Hippocampal formation (tissue), 2 donors: ENCODE measurements at regions not wholly inside any gene's neighbourhood (a gene's known extent, or its start where the extent isn't known, plus 50 kb on each side); places are given as distances from the start of the nearest gene placed in this dataset.

Experiments used
- DNase-seq, 2 donors: peaks; one replicate each; lab custom pipeline; 2025; lab: John Stamatoyannopoulos, UW

GRCh38 chr10:83357627-83358026 lies 781.7 kb upstream of the GHITM start:
- no peak for DNase-seq

GRCh38 chr10:83367036-83367435 lies 772.3 kb upstream of the GHITM start:
- DNase-seq: no peak

GRCh38 chr10:83371696-83372490 lies 767.4 kb upstream of the GHITM start:
- no peak for DNase-seq

GRCh38 chr10:83372646-83373045 lies 766.7 kb upstream of the GHITM start:
- no peak for DNase-seq

- no peak for DNase-seq
These were observed 765.6 kb upstream of the GHITM start for GRCh38 chr10:83373671-83374070.

- no peak for DNase-seq
These were observed 764.6 kb upstream of the GHITM start for GRCh38 chr10:83374741-83375140.

GRCh38 chr10:83375274-83375673 lies 764.0 kb upstream of the GHITM start:
- no peak for DNase-seq

- DNase-seq: no peak
These were observed 741.5 kb upstream of the GHITM start for GRCh38 chr10:83397806-83398205.

- no peak for DNase-seq
These were observed 728.7 kb upstream of the GHITM start for GRCh38 chr10:83410570-83410969.

GRCh38 chr10:83425306-83425705 lies 714.0 kb upstream of the GHITM start:
- DNase-seq: no peak

GRCh38 chr10:83427101-83427500 lies 712.2 kb upstream of the GHITM start:
- DNase-seq: no peak

- no peak for DNase-seq
These were observed 706.9 kb upstream of the GHITM start for GRCh38 chr10:83432261-83433045.

- no peak for DNase-seq
These were observed 705.6 kb upstream of the GHITM start for GRCh38 chr10:83433705-83434104.

- DNase-seq: no peak
These were observed 691.3 kb upstream of the GHITM start for GRCh38 chr10:83448013-83448412.

- no peak for DNase-seq
These were observed 680.7 kb upstream of the GHITM start for GRCh38 chr10:83458611-83459010.

- no peak for DNase-seq
These were observed 680.2 kb upstream of the GHITM start for GRCh38 chr10:83459124-83459523.

GRCh38 chr10:83469728-83470331 lies 669.5 kb upstream of the GHITM start:
- DNase-seq: no peak

GRCh38 chr10:83476211-83476610 lies 663.1 kb upstream of the GHITM start:
- no peak for DNase-seq

- DNase-seq: no peak
These were observed 650.1 kb upstream of the GHITM start for GRCh38 chr10:83489161-83489560.

- DNase-seq: no peak
These were observed 647.3 kb upstream of the GHITM start for GRCh38 chr10:83492004-83492403.

- no peak for DNase-seq
These were observed 626.6 kb upstream of the GHITM start for GRCh38 chr10:83512681-83513080.

GRCh38 chr10:83515001-83515400 lies 624.3 kb upstream of the GHITM start:
- no peak for DNase-seq

- peak in 1 of 2 donors; percentile 33 for DNase-seq
These were observed 622.5 kb upstream of the GHITM start for GRCh38 chr10:83516788-83517187.
